H1 (cell line): ENCODE measurements at regions not wholly inside any gene's neighbourhood (a gene's known extent, or its start where the extent isn't known, plus 50 kb on each side); places are given as distances from the start of the nearest gene placed in this dataset.

Experiments used
- BCL11A ChIP-seq, 2 experiments: IDR thresholded peaks; one replicate each; pipeline ENCODE4 v1.6.1; 2011; ENCODE audit warnings: low read depth in 2 of 2, low read length in 2 of 2, mild to moderate bottlenecking in 2 of 2
- EGR1 ChIP-seq: IDR thresholded peaks from 2 replicates; pipeline ENCODE4 v1.6.1; 2011; ENCODE audit warnings: low read depth, low read length, borderline replicate concordance
- SIRT6 ChIP-seq: IDR thresholded peaks from one replicate; pipeline ENCODE4 v1.7.1; 2012; ENCODE audit warnings: low read length, inconsistent platforms
- SP1 ChIP-seq: IDR thresholded peaks from 2 replicates; pipeline ENCODE4 v1.6.1; 2011; ENCODE audit warnings: low read depth, low read length
- SUZ12 ChIP-seq: fragments of 200-600 bp; sonication (generic); IDR thresholded peaks from 2 replicates; pipeline ENCODE4 v1.6.1; 2012; ENCODE audit warnings: mild to moderate bottlenecking, inconsistent platforms, low read length, moderate library complexity, mixed read lengths
- TAF7 ChIP-seq: optimal IDR thresholded peaks from 2 replicates; pipeline ENCODE3; 2011; ENCODE audit warnings: low read depth, mild to moderate bottlenecking, inconsistent platforms, low read length, moderate library complexity, borderline replicate concordance

GRCh38 chr11:64459609-64460008 lies 96.1 kb upstream of the SLC22A11 start (continued):
- no peak for TF ChIP-seq SUZ12
- TF ChIP-seq SIRT6: no peak
- no peak for TF ChIP-seq EGR1
- no peak for TF ChIP-seq BCL11A (IDR thresholded peaks at IDR 0.05; ENCODE audit: low read depth in 2 of 2, low read length in 2 of 2)
- TF ChIP-seq SP1: no peak
- no peak for TF ChIP-seq TAF7
- TF ChIP-seq, all 59 proteins: peak for 0
